Progenitor cell of endocrine pancreas (in vitro differentiated cells): ENCODE measurements at regions not wholly inside any gene's neighbourhood (a gene's known extent, or its start where the extent isn't known, plus 50 kb on each side); places are given as distances from the start of the nearest gene placed in this dataset.

ENCODE experiments used
- DNase-seq: peaks from one replicate; pipeline ENCODE4 v3.0.0; 2021; ENCODE audit warnings: low spot score; ENCODE audit not compliant: unreplicated experiment
- H3K27ac Mint-ChIP-seq: 2 replicates; pipeline ENCODE4 v1.8.0; 2021; ENCODE audit warnings: mild to moderate bottlenecking, moderate library complexity, mixed read lengths
- H3K27me3 Mint-ChIP-seq: 2 replicates; pipeline ENCODE4 v1.8.0; 2021; ENCODE audit warnings: mixed read lengths
- H3K36me3 Mint-ChIP-seq: 2 replicates; pipeline ENCODE4 v1.8.0; 2022; ENCODE audit warnings: mixed read lengths; ENCODE audit not compliant: insufficient read depth
- H3K4me1 Mint-ChIP-seq: 2 replicates; pipeline ENCODE4 v1.8.0; 2021; ENCODE audit warnings: low read depth, mixed read lengths
- H3K4me3 Mint-ChIP-seq: 2 replicates; pipeline ENCODE4 v1.8.0; 2021; ENCODE audit warnings: low read depth, mild to moderate bottlenecking, moderate library complexity, mixed read lengths
- H3K9me3 Mint-ChIP-seq: 2 replicates; pipeline ENCODE4 v1.8.0; 2021; ENCODE audit warnings: low read depth, mixed read lengths
- TF ChIP-seq, protein P1 (sequence below): fragments of 200-600 bp; sonication (generic); IDR thresholded peaks from one replicate; pipeline ENCODE4 v1.5.0; 2021; ENCODE audit warnings: antibody characterized with exemption, mild to moderate bottlenecking; ENCODE audit not compliant: unreplicated experiment

DNA sequence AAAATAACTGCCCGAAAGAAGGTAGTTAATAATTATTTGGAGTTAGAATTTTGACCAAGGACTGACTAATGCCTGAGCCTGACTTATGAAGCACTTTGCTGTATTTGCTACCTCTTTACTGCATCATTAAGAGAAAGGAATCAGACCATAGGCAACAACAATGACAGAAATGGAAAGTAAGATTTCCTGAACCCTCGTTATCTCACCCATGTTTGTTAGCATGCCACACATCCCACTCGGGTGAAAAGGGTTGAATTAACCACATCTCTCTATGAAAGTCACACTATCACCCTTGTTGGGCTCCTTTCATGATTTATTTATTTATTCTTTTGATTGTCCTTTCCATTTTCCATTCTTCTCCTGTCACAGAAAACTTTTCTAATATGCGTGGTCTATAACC is 59.6 kb downstream of the OLIG3 start:
- H3K4me1 Mint-ChIP-seq = no peaks in the 10 kb centered on the region

DNA sequence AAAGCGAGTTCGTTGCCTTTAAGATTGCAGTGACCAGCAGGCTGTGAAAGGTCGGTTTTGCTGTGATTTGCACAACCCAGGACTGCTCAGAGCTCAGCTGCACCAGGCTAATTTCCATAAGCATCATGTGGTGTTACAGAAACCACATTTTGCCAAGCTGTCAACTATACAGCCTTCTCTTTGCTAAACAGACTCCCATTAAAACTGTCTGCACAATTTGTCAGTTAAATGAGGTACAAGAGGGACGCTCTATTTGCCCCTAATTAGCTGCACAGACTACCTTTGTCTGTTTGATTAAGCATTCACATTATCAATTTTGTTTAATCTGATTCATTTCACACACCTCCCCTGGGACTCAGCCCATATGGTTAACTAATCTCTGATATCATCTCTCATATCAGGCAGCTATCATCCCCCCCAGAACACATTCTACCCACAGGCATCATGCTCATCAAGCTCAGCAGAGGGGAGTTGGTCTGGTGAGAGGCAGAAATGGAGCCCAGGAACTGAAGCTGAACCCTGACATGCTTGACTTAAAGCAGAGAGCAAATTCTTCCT is 62.1 kb downstream of the OLIG3 start:
- Mint-ChIP-seq H3K27me3 (peaks cover 3% of the 10 kb centered on the region), H3K36me3 (no peaks in the 10 kb centered on the region)

More for the DNA sequence above, 59.6 kb downstream of the OLIG3 start:
- H3K36me3 Mint-ChIP-seq = no peaks in the 10 kb centered on the region
- H3K27ac Mint-ChIP-seq = no peak overlapping the region
- TF ChIP-seq, protein P1, sequence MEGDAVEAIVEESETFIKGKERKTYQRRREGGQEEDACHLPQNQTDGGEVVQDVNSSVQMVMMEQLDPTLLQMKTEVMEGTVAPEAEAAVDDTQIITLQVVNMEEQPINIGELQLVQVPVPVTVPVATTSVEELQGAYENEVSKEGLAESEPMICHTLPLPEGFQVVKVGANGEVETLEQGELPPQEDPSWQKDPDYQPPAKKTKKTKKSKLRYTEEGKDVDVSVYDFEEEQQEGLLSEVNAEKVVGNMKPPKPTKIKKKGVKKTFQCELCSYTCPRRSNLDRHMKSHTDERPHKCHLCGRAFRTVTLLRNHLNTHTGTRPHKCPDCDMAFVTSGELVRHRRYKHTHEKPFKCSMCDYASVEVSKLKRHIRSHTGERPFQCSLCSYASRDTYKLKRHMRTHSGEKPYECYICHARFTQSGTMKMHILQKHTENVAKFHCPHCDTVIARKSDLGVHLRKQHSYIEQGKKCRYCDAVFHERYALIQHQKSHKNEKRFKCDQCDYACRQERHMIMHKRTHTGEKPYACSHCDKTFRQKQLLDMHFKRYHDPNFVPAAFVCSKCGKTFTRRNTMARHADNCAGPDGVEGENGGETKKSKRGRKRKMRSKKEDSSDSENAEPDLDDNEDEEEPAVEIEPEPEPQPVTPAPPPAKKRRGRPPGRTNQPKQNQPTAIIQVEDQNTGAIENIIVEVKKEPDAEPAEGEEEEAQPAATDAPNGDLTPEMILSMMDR = no peak
- peaks cover 11% of the 10 kb centered on the region for H3K9me3 Mint-ChIP-seq
- DNase-seq = no peak
- peaks cover 3% of the 10 kb centered on the region for H3K27me3 Mint-ChIP-seq
- H3K4me3 Mint-ChIP-seq = no peak overlapping the region

DNA sequence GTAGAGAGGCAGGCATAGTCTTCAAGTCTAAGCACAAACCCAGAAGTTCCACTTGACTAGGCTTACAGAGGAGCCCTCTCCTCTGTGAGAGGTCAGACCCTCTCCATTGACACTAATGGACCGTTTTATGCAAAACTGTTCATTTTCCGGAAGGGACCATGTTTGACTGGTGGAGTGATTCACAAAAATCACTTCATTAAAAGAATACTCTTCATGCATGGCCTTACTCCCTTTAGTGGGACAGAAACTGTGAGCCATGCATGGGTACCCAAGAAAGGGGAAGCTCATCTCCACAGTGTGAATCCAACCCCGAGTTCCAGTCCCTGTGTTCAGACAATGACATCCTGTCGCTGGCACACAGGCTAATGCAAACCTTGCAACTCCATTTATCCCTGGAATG is 63.2 kb downstream of the OLIG3 start:
- H3K27me3 Mint-ChIP-seq = peaks cover 3% of the 10 kb centered on the region
- H3K27ac Mint-ChIP-seq = no peak overlapping the region
- peaks cover 2% of the 10 kb centered on the region for H3K4me1 Mint-ChIP-seq
- no peaks in the 10 kb centered on the region for H3K36me3 Mint-ChIP-seq
- no peak for DNase-seq
- H3K4me3 Mint-ChIP-seq = no peak overlapping the region
- H3K9me3 Mint-ChIP-seq = no peaks in the 10 kb centered on the region
- TF ChIP-seq, protein P1 = no peak

More for the DNA sequence above, 62.1 kb downstream of the OLIG3 start:
- no peaks in the 10 kb centered on the region for H3K9me3 Mint-ChIP-seq
- peaks cover 2% of the 10 kb centered on the region for H3K4me1 Mint-ChIP-seq
- DNase-seq = no peak
- no peak overlapping the region for H3K27ac Mint-ChIP-seq
- H3K4me3 Mint-ChIP-seq = no peak overlapping the region
- TF ChIP-seq, protein P1 = no peak

DNA sequence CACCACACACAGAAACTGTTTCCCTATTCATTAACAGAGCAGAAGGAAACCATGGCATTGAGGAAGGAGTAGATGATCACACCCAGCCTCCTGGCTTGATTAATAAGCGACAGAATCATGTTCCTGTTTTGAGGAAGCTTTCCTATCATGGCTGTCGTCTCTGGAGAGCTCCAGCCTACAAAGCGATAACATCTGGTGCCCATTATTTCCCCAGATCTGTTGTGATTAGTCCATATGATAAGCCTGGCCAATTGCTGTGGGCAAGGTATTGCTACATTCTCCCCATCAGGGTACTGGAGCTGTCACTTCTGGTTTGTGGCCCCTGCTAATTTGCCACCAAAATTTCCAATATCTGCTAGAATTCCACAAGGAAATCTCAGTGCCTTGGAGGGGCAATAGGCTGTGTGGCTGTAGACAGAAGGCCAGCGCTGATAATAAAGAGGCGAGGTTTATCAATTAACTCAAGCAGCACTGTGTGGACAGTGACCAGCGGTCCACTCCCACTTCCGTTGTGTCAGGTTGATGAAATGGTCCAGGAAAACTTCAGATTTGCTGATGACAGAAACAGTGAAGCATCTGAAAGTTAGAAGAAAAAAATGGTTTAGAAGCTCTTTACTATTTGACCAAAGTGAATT is 66.4 kb downstream of the OLIG3 start:
- Mint-ChIP-seq H3K4me3 (no peak overlapping the region), H3K27me3 (peaks cover 14% of the 10 kb centered on the region), H3K27ac (no peak overlapping the region), H3K36me3 (no peaks in the 10 kb centered on the region), H3K9me3 (no peaks in the 10 kb centered on the region), H3K4me1 (peaks cover 2% of the 10 kb centered on the region)
- DNase-seq = no peak
- TF ChIP-seq, protein P1 = no peak

DNA sequence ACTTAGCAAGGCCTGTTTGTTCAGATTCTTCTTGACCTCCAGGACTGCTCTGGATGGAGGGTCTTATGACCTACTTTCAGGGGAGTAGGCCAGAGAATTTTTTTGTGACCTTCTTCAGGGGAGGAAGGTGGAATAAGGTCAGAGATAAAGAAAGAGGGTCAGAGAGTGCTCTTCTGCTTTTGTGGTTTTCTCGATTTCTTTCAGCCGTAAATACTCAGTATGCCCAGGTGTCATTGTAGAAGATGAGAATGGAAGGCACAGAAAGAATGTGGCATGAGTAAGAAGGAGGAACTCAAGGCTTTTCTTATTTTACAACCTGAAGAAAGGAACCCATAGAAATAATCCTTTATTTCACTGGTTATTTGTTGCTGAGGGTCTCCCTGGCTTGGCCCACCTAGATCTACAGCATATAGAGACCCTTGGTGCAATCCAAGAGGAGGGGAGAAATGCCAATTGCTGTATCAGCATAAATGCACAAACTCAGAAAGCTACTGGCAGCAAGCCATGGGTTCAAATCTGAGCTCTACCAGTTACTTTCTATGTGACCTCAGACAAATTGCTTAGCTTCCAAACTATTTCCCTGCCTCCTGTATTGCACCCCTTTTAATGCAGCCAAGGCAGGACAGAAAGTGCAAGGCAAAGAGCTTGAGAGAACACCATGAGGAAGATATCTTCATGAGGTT is 68.0 kb downstream of the OLIG3 start:
- no peak for DNase-seq
- no peaks in the 10 kb centered on the region for H3K36me3 Mint-ChIP-seq
- H3K4me3 Mint-ChIP-seq = no peak overlapping the region
- peaks cover 2% of the 10 kb centered on the region for H3K4me1 Mint-ChIP-seq
- H3K9me3 Mint-ChIP-seq = no peaks in the 10 kb centered on the region
- TF ChIP-seq, protein P1 = no peak
- H3K27me3 Mint-ChIP-seq = peaks cover 11% of the 10 kb centered on the region
- no peak overlapping the region for H3K27ac Mint-ChIP-seq
